ENCODE measurements at regions not wholly inside any gene's neighbourhood (a gene's known extent, or its start where the extent isn't known, plus 50 kb on each side); places are given as distances from the start of the nearest gene placed in this dataset.
A peak's percentile ranks its signal among the peaks of the same experiment; 100 is the strongest.

GRCh38 chr2:22270341-22270740 is 1114.6 kb upstream of the KLHL29 start:
- Histone ChIP-seq H3K4me3 (no peak overlapping the region), H3K36me3 (no peaks in the 10 kb centered on the region), H3K27ac (no peak overlapping the region)

GRCh38 chr2:22273853-22274252 is 1111.1 kb upstream of the KLHL29 start:
- H3K4me2 ChIP-seq: no peak overlapping the region
- H3K9me3 ChIP-seq: peaks cover 5% of the 10 kb centered on the region; the same call in 1 of the 2 replicates
- no peaks in the 10 kb centered on the region for H3K36me3 ChIP-seq
- H3K4me1 ChIP-seq: peaks cover 8% of the 10 kb centered on the region
- H4K20me1 ChIP-seq: no peaks in the 10 kb centered on the region
- no peaks in the 10 kb centered on the region for H3K27me3 ChIP-seq
- no peak overlapping the region for H3K4me3 ChIP-seq
- no peak overlapping the region for H3K27ac ChIP-seq
- TF ChIP-seq Cebpa-rat (IDR thresholded peaks at IDR 0.05): no peak
- H3K9ac ChIP-seq: no peak overlapping the region

More at GRCh38 chr2:22270341-22270740, 1114.6 kb upstream of the KLHL29 start:
- no peak overlapping the region for H3K9ac ChIP-seq
- no peak for TF ChIP-seq Cebpa-rat (IDR thresholded peaks at IDR 0.05)
- no peaks in the 10 kb centered on the region for H3K4me1 ChIP-seq
- no peaks in the 10 kb centered on the region for H4K20me1 ChIP-seq
- peaks cover 5% of the 10 kb centered on the region; the same call in 1 of the 2 replicates for H3K9me3 ChIP-seq
- H3K4me2 ChIP-seq: no peak overlapping the region
- H3K27me3 ChIP-seq: no peaks in the 10 kb centered on the region

GRCh38 chr2:22274661-22275060 is 1110.3 kb upstream of the KLHL29 start:
- Histone ChIP-seq H3K27ac (no peak overlapping the region), H3K4me2 (no peak overlapping the region), H3K9ac (no peak overlapping the region), H3K9me3 (peaks cover 5% of the 10 kb centered on the region; the same call in 1 of the 2 replicates), H3K36me3 (no peaks in the 10 kb centered on the region), H3K4me1 (peaks cover 8% of the 10 kb centered on the region), H3K27me3 (no peaks in the 10 kb centered on the region), H3K4me3 (no peak overlapping the region), H4K20me1 (no peaks in the 10 kb centered on the region)
- TF ChIP-seq Cebpa-rat (IDR thresholded peaks at IDR 0.05): no peak

GRCh38 chr2:22276696-22277095 is 1108.3 kb upstream of the KLHL29 start:
- no peaks in the 10 kb centered on the region for H4K20me1 ChIP-seq
- no peaks in the 10 kb centered on the region for H3K36me3 ChIP-seq
- H3K9ac ChIP-seq: no peak overlapping the region
- H3K4me1 ChIP-seq: peaks cover 16% of the 10 kb centered on the region
- H3K4me3 ChIP-seq: no peak overlapping the region
- no peak overlapping the region for H3K27ac ChIP-seq
- peak overlapping the region; percentile 15; the same call in 1 of the 2 replicates for H3K4me2 ChIP-seq
- no peak for TF ChIP-seq Cebpa-rat (IDR thresholded peaks at IDR 0.05)
- H3K9me3 ChIP-seq: no peaks in the 10 kb centered on the region
- H3K27me3 ChIP-seq: no peaks in the 10 kb centered on the region

- no peak overlapping the region for H3K4me3 ChIP-seq
- H3K9me3 ChIP-seq: no peaks in the 10 kb centered on the region; the same call in 1 of the 2 replicates
- no peaks in the 10 kb centered on the region for H3K27me3 ChIP-seq
- no peak overlapping the region for H3K4me2 ChIP-seq
- H3K27ac ChIP-seq: no peak overlapping the region
- no peak for TF ChIP-seq Cebpa-rat (IDR thresholded peaks at IDR 0.05)
- H3K36me3 ChIP-seq: no peaks in the 10 kb centered on the region
- no peak overlapping the region for H3K9ac ChIP-seq
- peaks cover 35% of the 10 kb centered on the region for H3K4me1 ChIP-seq
- H4K20me1 ChIP-seq: no peaks in the 10 kb centered on the region
These were observed 1105.4 kb upstream of the KLHL29 start for GRCh38 chr2:22279541-22279940.

- H3K36me3 ChIP-seq: no peaks in the 10 kb centered on the region
- no peak overlapping the region for H3K9ac ChIP-seq
- no peaks in the 10 kb centered on the region; the same call in 1 of the 2 replicates for H3K9me3 ChIP-seq
- H3K4me2 ChIP-seq: no peak overlapping the region; the same call in 1 of the 2 replicates
- H3K4me3 ChIP-seq: no peak overlapping the region
- H3K4me1 ChIP-seq: peaks cover 47% of the 10 kb centered on the region
- no peak overlapping the region for H3K27ac ChIP-seq
- H4K20me1 ChIP-seq: no peaks in the 10 kb centered on the region
- no peaks in the 10 kb centered on the region for H3K27me3 ChIP-seq
- TF ChIP-seq Cebpa-rat (IDR thresholded peaks at IDR 0.05): no peak
These were observed 1103.9 kb upstream of the KLHL29 start for GRCh38 chr2:22281033-22281432.

GRCh38 chr2:22282220-22282619 is 1102.8 kb upstream of the KLHL29 start:
- no peak for TF ChIP-seq Cebpa-rat (IDR thresholded peaks at IDR 0.05)
- H3K4me1 ChIP-seq: peaks cover 50% of the 10 kb centered on the region
- no peaks in the 10 kb centered on the region; the same call in 1 of the 2 replicates for H3K9me3 ChIP-seq
- no peak overlapping the region for H3K9ac ChIP-seq
- no peak overlapping the region; the same call in 1 of the 2 replicates for H3K27ac ChIP-seq
- H3K36me3 ChIP-seq: no peaks in the 10 kb centered on the region
- no peaks in the 10 kb centered on the region for H4K20me1 ChIP-seq
- no peaks in the 10 kb centered on the region for H3K27me3 ChIP-seq
- H3K4me3 ChIP-seq: no peak overlapping the region
- H3K4me2 ChIP-seq: peak overlapping the region; percentile 36

GRCh38 chr2:22282916-22283315 is 1102.1 kb upstream of the KLHL29 start:
- Histone ChIP-seq H3K4me2 (peak overlapping the region; percentile 36), H3K27ac (peak overlapping the region; percentile 32; the same call in 1 of the 2 replicates), H4K20me1 (no peaks in the 10 kb centered on the region), H3K4me3 (no peak overlapping the region), H3K4me1 (peaks cover 56% of the 10 kb centered on the region), H3K27me3 (no peaks in the 10 kb centered on the region), H3K9ac (no peak overlapping the region), H3K9me3 (no peaks in the 10 kb centered on the region; the same call in 1 of the 2 replicates), H3K36me3 (no peaks in the 10 kb centered on the region)
- TF ChIP-seq Cebpa-rat (IDR thresholded peaks at IDR 0.05): no peak

- Histone ChIP-seq H3K4me2 (peak overlapping the region; percentile 36), H3K9me3 (no peaks in the 10 kb centered on the region; the same call in 1 of the 2 replicates)
These were observed 1101.5 kb upstream of the KLHL29 start for GRCh38 chr2:22283436-22283835.

GRCh38 chr2:22290302-22290701 is 1094.7 kb upstream of the KLHL29 start:
- TF ChIP-seq Cebpa-rat (IDR thresholded peaks at IDR 0.05): no peak
- Histone ChIP-seq H4K20me1 (no peaks in the 10 kb centered on the region), H3K27ac (no peak overlapping the region)

More at GRCh38 chr2:22283436-22283835, 1101.5 kb upstream of the KLHL29 start:
- Histone ChIP-seq H3K36me3 (no peaks in the 10 kb centered on the region), H3K4me3 (no peak overlapping the region), H3K27ac (peak overlapping the region; percentile 32; the same call in 1 of the 2 replicates), H3K4me1 (peaks cover 62% of the 10 kb centered on the region), H3K27me3 (no peaks in the 10 kb centered on the region), H3K9ac (no peak overlapping the region), H4K20me1 (no peaks in the 10 kb centered on the region)
- no peak for TF ChIP-seq Cebpa-rat (IDR thresholded peaks at IDR 0.05)

More at GRCh38 chr2:22290302-22290701, 1094.7 kb upstream of the KLHL29 start:
- no peaks in the 10 kb centered on the region for H3K27me3 ChIP-seq
- no peaks in the 10 kb centered on the region for H3K9me3 ChIP-seq
- no peak overlapping the region for H3K4me2 ChIP-seq
- H3K4me3 ChIP-seq: no peak overlapping the region
- H3K4me1 ChIP-seq: peaks cover 37% of the 10 kb centered on the region
- no peaks in the 10 kb centered on the region for H3K36me3 ChIP-seq
- H3K9ac ChIP-seq: no peak overlapping the region

All from BLaER1 (cell line).